T-helper 1 cell (primary cell): ENCODE measurements at regions not wholly inside any gene's neighbourhood (a gene's known extent, or its start where the extent isn't known, plus 50 kb on each side); places are given as distances from the start of the nearest gene placed in this dataset.
"Not testable (repeated sequence)": the region's sequence is repeated elsewhere in the genome, so short reads cannot be mapped to it uniquely, and the experiment has no call there.

Source experiments
- DNase-seq, 5 donors: peaks; one replicate each; pipeline ENCODE4 v3.0.0-alpha.2; 2012 to 2020

DNA sequence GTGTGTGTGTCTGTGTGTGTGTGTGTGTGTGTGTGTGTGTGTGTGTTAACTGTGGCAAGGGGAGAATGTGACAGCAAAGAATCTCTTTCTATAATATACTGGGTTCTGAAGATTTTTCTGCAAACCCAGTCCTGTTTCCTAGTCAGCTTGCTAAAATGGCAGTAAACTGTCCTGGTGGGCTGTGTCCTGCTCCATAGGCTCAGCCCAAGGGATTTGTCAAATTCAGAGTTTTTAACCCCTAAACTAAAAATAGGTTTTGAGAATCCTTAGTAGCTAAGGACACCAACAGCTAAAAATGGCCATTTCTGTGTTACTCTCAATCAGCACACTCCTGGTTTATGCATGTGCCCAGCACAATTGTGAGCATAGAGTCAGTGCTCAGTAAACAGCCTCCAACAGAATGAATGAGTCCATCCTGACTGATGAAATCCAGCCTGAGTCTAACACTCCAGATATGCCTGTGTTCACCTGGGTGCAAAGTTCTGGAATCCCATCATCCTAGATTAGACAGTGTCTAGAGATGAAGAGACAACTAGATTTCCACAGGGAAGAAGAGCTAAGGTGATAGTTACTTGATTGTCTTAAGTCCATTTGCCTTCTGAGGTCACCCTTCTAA lies 192.6 kb downstream of the TTC6 start:
- no peak for DNase-seq

DNA sequence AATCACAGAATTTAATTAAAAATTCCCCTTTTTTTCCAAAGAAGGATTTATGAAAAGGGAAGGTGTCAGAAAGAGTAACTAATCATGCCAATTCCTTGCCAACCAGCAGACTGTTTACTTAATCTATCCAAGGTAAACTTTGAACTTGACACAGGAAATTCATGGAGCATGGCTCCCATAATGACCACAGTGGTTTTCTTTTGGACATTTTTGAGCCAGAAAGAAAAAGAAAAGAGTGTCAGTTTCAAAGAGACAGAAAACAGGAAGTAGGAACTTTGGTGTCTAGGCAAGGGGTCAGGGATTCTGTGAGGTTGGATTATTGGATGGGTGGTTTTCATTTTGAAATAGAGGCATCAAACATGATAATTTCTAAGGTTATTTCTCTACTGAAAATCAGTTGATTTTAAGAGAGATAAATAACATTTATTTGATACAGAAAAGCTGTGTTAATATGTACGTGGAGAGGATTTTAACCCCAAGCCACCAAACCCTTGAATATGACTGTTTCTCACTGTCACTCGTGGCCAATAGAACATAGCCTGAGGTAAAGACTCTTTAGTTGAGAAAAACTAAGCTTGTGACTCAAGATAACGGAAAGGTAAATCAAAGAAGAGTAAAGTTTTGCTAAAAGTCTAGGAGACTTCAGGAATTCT lies 196.1 kb downstream of the TTC6 start:
- DNase-seq, result no peak

DNA sequence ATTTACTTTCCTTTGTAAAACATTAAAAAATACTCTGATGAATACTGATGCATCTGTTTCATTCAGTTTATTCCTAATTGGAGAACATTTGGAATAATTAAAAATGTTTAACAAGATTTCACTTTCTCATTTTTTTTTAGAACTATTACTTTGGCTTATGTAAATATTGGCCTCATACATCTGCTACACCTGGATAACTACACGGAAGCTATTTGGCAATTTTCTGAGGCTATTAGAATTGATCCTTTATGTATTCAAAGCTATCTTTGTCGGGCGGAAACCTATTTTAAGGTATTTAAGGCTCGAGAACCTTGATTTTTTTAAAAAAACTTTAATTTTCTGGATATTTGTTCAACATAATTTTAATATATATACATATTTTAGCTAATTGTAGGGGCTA lies 196.7 kb downstream of the TTC6 start:
- DNase-seq, result no peak

DNA sequence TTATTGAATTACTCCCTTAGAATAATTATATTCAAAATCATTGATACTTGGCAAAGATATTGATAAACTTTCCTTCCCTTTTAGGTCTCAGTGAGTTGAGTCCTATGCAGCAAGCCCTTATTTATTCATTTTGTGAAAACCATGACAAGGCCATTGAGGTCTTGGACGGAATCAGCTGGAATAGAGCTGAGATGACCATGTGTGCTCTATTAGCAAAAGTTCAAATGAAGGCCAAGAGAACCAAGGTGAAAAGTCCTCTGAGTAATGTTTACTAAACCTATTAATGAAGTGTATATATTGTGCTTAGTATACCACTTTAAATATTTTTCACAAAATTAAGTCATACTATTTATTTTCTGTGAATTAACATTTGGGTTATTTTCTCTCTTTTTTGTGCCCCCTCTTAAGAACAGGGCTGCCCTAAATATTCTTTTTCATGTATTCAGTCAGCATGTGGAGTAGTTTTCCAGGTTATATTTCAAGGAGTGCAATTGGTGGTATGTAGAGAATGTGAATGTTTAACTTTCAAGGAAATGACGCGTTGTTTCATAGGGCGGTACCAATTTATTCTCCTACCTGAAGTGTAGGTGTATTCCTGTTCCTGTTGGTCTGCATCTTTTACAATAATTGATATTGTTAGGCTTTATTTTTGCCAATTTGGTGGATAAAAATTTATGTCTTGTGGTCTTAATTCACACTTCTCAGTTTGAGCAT lies 201.4 kb downstream of the TTC6 start:
- no peak for DNase-seq

DNA sequence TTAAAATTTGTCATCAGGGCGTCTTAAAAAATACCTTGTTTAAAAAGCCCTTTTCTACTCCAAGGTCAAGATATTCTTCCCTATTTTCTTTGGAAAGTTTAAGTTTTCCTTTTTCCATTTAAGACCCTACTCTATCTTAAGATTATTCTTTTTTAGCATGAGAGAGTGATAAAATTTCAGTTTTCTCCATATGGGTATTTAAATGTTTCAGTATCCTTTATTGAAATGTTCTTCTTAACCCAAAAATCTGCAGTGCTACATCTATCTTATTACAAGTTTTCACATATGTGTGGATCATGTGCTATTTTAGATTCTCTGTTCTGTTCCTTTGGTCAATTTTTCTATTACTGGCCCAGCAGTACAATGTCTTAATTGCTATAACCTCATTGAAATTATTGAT lies 202.2 kb downstream of the TTC6 start:
- no peak for DNase-seq

DNA sequence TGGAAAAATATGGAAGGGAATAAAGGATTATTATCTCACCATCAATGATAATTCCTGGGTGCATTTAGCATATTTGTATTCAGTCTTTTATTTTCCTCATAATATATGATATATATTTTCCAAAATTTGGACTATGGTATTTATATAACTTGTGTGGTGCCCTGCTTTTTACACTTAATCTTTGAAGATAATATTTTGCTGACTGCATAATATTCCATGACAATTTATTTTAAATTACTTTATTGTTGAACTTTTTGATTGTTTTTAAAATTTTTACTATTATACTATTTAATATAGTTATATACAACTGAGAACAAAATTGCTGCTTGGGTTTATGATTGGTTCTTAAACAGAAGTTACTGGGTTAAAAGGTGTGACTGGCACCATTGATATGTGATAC lies 212.3 kb downstream of the TTC6 start:
- DNase-seq, result no peak

DNA sequence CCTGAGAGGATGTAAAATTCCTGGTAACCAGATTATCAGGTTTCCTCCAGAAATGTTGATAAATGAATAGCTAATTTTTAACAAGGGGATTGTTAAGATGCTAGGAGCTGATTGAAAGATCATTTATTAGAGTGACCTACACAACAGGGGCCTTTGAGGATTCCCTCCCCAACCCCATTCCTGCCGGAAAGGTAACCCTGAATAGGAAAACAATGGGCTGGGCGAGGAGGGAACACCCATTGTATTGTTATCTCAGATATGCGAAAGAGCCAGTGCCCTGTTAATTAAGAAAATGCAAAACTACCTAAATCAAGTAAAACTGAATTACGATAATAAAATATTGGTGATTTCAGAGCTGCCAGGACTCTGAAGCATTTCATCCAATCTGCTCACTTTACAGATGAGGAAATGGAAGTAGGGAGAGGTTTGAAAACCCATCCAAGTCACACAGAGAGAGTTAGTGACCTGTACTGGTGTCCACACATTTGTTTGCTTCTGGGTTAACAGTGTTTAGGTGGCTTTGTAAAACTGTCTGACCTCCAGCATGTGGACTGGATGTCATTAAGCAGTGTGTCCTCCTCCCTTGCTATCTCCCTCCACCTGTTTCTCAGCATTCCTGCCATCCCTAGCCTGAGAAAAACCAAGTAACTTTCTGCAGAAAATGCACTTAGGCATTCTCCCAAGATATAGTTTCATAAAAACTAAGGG lies 214.8 kb downstream of the TTC6 start:
- DNase-seq, result no peak

DNA sequence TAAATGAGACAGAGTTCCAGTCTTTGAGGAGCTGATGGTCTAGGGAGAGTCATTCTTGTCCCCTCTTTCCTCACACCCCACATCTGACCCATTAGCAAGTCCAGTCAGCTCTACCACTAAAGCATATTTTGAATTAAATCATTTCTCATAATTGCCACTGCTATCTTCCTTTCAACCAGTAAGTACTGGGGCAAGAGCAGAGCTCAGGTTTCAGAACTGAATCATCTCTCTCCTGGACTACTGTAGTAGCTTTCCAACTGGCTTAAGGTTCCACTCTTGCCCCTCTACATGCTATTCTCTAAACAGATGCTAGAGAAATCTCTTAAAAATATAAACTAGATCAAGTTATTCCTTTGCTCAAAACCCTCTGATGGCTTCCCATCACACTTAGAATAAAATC lies 218.3 kb downstream of the TTC6 start:
- no peak for DNase-seq

DNA sequence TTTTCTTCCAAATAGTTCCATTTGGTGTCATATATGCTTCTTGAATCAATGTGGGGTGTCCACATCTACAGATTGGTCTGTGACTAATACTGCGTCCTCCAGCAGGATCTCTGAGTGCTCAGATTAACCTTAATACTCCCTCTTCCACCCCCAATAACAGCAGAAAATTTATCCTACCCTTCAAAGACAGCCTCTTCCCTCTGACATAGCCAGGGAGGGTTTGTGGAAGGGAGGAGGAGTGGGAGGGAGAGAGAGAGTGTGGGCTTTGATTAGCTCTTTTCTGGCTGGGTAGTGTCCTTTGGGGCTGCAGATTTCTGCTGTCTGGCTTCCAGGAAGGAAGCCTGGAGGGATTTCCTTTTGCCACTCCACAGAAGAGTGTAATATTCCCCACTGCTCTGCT lies 220.7 kb downstream of the TTC6 start:
- DNase-seq, result no peak

DNA sequence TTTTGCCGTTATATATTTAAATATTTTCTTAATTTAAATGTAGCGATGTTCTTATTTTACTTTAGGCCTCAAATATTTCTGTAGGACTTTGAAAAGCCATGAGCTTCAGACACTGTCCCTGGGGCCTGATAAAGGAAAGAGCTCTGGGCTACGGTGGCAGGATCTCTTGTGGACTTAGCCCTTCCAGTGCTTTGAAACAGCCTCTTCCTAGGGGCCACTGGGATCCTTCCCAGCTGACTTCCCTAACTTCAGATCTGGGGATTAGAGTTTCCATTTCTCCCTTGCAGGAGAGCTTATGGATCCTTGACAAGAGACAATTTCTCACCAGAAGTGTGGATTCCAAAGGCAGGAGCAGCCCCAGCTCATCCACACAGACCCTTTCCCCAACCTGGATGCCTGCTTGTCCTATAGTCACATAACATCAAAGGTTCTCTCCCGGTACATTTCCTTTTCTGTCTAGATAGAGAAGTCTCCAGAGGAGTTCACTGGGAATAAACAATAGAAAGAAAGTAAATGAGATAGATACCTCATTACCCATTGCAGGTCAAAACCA lies 221.4 kb downstream of the TTC6 start:
- DNase-seq, result no peak

DNA sequence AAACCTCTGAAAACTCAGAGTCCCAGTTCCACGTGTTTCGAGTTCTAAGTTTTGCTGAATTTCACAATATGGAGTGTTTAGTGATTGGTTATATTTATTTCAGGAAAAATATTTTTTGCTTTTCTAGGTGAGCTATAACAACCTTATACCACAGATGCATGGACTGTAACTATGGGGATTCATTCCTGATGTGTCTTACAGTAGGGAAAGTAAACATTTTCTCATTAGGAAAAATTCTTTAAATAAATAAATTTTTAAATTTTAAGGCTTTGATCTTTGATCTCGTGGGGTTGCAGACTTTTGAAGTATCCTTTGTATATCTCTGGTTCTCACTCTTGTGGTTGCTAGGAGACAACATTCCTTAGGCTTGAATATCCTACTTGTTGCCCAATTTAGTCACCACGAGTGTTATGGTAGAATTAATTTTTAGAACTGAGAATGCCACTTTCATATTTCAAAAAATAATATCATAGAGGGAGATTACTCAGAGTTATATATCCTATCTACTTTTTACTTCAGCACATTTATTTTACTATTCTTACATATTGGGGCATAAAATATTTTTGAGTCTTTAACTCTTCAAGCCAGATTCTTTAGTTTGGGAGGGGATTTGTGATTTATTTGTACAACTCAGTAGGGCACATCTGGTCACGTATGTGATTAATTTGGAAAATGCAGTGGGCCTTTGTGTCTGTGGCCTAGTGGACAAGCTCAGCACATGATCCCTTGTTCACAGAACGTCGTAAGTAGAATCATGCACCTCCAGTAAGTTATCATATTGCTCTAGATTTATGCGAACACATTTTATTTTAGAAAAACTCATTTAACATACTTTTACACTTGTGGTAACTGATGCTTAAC lies 224.0 kb downstream of the TTC6 start:
- no peak for DNase-seq

DNA sequence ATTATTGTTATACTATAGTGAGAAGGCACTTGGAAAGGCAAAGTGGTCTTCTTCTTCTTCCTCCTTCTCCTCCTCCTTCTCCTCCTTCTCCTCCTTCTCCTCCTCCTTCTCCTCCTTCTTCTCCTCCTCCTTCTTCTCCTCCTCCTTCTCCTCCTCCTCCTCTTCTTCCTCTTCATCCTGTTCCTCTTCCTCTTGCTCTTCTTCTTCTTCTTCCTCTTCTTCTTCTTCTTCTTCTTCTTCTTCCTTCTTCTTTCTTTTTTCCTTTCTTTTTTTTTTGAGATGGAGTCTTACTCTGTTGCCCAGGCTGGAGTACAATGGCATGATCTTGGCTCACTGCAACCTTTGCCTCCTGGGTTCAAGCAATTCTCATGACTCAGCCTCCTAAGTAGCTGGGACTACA lies 225.4 kb downstream of the TTC6 start:
- not testable (repeated sequence) for DNase-seq

DNA sequence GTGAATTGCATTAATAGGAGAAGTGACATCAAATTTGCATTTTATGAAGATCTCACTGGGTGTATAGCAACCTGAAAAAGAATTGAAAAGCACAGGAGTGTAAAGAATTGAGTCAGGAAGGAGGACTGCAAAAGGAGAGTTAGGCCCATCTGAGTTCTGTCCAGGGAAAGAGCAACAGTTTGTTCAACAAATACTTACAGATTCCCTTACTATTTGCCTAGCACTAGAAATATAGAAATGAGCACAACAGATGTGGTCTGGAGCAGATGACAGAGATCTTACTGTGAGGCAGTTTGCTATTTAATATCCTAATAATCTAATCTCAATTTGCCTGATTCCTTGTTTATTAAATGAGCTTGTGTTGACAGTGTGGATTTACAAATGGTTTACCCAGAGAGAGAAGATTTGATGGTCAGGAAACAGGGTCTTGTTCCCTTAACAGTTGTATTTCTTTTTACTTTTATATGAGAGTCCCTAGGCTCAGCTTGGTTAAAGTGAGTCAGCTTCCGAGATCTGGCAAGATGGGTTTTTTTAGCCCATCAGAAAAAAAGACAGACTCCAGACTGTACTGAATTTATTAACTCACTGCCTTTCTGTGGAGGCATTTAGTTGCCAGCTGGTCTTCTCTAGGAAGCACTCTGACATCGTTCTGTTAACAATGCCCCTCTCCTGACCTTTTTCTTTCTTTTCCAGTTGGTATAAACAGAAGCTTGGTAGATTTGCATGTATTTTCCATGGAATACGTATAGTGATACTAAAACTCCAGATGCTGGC lies 229.7 kb downstream of the TTC6 start:
- DNase-seq, result no peak

DNA sequence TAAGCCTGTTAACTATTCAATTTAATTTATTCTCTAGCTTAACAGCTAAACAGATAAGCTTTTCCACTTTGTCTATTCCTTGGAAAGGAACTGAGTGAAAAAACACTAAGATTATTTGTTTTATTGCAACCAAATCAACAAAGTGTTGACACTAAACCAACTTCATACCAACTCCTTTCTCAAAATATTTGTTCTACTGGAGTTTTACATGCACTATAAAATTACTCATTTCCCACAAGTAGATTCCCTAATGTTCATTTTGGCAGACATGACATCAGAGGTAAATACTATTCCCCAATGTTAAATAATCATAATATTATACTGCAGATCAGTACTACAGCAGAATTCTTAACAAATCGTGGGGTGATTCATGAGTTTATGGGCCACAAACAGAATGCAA lies 231.4 kb downstream of the TTC6 start:
- no peak for DNase-seq

DNA sequence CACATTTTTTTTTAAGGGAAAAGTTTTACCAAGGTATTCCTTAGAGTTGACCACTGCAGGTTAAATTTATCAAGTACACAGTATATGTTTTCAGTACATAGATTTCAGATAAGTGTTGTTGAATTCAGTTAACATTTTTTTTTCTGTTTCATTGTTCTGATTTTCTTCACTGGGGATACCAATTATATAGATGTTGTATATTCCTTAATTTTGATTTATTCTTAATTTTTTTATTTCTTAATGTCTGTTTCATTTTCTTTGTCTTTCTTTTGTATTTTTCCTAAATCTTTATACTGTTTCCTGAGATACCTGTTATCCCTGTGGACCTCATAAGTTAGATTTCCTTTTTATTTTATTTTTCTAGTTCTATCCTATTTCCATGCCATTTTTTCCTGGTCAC lies 234.8 kb downstream of the TTC6 start:
- DNase-seq, result no peak

DNA sequence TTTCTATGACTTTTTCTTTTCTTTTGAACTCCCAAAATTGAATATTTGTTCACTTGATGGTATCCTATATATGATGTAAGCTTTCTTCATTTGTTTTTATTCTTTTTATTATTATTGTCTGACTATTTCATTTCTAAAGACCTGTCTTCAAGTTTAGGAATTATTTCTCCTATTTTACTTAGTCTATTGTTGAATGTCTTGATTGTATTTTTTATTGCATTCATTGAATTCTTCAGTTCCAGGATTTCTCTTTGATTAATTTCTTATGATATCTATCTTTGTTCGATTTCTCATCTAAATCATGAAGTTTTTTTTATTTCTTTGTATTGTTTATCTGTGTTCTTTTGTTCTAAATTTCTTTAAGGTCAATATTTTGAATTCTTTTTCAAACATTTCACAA lies 238.8 kb downstream of the TTC6 start:
- DNase-seq, result no peak

DNA sequence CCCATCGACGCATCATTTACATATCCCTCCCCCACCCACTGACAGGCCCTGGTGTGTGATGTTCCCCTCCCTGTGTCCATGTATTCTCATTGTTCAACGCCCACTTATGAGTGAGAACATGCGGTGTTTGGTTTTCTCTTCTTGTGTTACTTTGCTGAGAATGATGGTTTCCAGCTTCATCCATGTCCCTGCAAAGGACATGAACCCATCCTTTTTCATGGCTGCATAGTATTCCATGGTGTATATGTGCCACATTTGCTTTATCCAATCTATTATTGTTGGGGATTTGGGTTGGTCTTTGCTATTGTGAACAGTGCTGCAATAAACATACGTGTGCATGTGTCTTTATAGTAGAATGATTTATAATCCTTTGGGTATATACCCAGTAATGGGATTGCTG lies 243.3 kb downstream of the TTC6 start:
- not testable (repeated sequence) for DNase-seq

DNA sequence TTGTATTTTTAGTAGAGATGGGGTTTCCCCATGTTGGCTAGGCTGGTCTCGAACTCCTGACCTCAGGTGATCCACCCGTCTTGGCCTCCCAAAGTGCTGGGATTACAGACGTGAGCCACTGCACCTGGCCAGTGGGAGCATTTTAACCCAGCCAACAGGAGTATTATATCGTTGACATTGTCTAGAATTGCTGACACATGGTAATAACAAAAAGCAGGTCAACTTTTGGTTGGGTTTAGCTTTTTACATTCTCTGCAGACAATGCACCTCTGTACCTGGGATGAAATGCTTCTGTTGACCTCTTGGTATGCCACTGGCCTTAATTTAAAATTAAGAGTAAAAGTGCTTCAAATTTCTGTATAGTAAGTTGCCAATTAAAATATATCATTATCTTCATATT lies 245.6 kb downstream of the TTC6 start:
- not testable (repeated sequence) for DNase-seq

DNA sequence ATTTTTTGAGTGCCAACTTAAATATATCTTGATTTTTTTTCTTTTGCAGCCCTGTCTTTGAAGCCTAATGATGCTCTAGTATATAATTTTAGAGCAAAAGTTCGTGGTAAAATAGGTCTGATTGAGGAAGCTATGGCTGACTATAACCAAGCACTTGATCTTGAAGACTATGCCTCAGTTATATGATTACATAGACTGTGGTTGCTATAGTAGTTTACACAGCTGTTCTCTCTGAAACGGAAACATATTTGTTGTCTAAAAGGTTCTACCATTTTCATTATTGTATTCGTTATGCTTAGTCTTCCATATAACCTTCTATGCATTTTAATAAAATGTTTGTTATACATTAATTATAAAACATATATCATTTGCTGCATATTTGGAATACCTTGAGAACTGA lies 246.7 kb downstream of the TTC6 start:
- DNase-seq, result no peak

DNA sequence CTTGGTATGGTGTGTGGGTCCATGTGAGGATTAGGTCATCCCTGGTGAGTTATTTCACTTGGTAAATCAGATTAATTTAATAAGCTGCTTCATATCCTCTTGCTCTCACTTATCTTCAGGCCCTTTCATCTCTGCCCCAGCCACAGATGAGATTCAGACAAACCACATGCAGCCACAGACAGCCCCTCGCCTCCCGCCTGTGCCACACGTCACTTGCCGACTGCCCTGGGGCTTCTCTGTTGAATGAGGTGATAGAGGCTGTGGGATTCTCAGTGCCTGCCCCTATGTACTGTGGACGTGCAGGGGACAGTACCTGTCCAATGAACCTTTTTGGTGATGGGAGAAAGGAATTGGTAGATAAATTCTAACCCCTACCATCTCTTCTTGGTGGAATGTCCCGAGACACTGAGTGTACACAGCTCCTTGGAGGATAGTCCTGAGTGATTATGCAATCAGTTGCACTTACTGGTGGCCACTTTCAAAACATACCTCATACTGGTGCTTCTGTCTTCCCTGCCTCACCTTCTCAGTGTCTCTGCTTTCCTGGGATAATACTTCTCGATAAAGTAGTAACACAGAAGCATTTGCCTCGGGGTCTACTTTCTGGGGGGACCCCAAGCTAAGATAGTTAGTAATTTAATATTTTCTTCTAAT lies 248.7 kb downstream of the TTC6 start:
- no peak for DNase-seq

DNA sequence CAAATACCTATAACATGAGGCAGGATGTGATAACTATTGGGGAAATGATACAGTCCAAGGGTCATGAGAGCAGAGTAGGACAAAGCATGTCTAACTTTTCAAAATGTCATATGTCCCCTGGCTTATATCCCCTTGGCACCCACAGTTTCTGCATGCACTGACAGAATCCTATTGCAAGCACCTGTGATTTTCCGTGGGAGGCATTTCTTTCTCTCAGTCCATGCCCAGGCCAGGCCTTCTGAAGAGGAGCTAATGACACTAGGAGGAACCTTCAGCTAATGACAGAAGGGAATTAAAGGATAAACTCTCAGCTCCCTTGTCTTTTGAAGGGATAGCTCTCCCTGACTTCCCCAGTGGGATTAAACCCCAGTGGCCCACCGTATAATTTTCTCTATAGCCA lies 249.2 kb downstream of the TTC6 start:
- no peak for DNase-seq
